D721Med (cell line): ENCODE measurements at regions not wholly inside any gene's neighbourhood (a gene's known extent, or its start where the extent isn't known, plus 50 kb on each side); places are given as distances from the start of the nearest gene placed in this dataset.

Experiments used
- DNase-seq: peaks from one replicate; pipeline ENCODE4 v3.0.0; 2011; ENCODE audit warnings: low spot score; ENCODE audit not compliant: insufficient read length
- FAIRE-seq: peaks from 2 replicates; lab custom pipeline; 2011; peaks lifted over from hg19 to GRCh38; lab: Jason Lieb, UNC
- CTCF ChIP-seq: IDR thresholded peaks from 2 replicates; pipeline ENCODE4 v1.5.1; 2012; ENCODE audit warnings: mild to moderate bottlenecking, control low read depth; ENCODE audit not compliant: insufficient read depth; ENCODE audit errors: missing control alignments

GRCh38 chr16:8397223-8397622, 193.1 kb downstream of the TMEM114 start:
- FAIRE-seq, result no peak
- TF ChIP-seq CTCF, result no peak
- no peak for DNase-seq

DNA sequence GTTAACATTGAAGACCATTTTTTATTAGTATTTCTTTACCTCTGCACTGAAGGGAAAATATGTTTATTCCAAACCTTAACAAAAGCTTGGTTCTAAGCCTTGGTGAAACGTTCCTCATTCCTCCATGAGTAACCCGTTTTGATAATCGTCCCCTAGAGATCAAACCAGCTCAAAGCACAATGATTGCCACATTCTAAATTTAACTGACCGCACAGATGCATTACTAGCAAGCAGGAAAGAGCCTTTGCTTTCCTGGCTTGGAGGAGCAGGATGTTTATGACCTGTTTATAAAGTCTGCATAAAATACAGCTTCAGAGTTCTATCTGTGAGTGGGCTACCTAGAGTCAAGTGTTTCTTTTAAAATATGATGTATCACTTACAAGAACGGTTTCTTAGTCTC, 193.8 kb downstream of the TMEM114 start:
- FAIRE-seq, result no peak
- TF ChIP-seq CTCF, result no peak
- no peak for DNase-seq

DNA sequence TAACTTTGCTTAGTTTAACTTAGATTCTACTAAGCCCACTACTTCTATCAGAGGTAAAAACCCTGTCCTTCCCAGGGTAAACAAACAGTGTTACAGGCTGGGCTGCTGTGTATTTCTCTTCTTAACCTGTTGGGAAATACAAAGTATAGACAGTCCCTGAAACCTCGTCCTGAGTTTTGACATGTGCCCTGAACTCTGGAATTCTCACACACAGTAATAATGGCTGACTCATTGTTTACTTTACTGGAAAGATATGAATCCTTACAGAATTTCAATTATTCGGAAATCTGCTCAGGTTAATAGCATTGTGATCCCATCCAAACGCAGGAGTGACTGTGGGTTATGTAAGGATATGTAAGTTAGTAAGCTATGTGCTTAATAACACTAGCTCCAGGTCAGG, 199.1 kb downstream of the TMEM114 start:
- no peak for TF ChIP-seq CTCF
- FAIRE-seq (no peak), DNase-seq (no peak)

DNA sequence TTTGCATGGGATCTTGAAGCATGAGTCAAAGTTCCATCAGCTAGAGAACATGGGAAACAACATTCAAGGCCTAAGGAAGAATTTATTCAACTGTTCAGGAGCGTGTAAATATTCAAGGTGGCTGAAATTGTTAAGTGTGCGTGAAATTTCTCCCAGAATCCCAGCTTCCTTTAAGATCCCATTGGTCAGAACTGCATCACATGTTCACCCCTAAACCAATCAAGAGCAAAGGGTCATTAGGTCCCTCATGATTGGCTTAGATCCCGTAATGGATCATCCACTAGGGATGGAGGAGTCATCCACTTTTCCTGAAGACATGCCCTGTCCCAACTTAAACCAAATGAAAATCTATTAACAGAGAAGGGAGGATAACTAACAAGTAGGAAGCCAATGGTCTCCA, 201.6 kb downstream of the TMEM114 start:
- no peak for TF ChIP-seq CTCF
- no peak for FAIRE-seq
- no peak for DNase-seq

DNA sequence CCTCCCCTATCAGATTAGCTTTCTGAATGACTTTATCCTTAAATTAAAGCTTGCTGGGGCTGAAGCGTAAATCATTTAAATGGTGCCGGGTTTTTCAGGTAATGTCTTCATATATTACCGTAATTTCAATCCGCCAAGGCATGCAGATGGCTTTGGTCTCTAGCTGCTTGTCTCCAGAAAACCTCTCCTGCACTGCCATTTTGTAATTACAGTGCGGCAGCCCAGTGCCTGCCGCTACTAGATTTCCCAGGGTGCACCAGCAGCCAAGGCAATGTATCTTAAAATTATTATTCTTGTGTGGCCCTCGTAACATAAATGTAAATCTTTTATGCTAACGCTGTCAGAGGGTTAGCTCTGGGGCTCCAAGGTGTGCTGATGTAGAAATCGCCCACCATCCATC, 208.5 kb downstream of the TMEM114 start:
- no peak for DNase-seq
- TF ChIP-seq CTCF, result no peak
- FAIRE-seq, result no peak

GRCh38 chr16:8380311-8380710, 210.0 kb downstream of the TMEM114 start:
- FAIRE-seq (no peak), DNase-seq (no peak)
- TF ChIP-seq CTCF, result no peak

DNA sequence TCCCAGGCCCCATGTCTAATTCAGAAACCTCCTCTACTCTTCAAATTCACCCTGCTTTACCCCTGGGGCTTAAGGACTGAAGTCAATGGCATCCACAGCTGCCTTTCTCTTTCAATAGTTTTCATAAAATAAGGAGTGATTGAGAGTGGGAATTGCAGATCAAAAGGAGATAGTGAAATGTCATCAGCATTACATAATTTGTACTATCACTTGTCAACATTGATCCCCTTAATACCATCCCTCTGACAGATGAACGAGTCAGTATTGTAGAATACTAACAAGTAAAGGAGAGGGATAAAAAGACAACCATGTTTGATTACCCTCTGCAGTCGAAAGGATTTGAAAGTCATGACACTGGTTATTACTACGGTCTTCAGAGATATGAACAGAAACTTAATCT, 212.4 kb downstream of the TMEM114 start:
- no peak for TF ChIP-seq CTCF
- DNase-seq (no peak), FAIRE-seq (no peak)
